ENCODE measurements at regions not wholly inside any gene's neighbourhood (a gene's known extent, or its start where the extent isn't known, plus 50 kb on each side); places are given as distances from the start of the nearest gene placed in this dataset.

- H3K4me3 Mint-ChIP-seq = no peak overlapping the region
- H3K27me3 Mint-ChIP-seq = no peaks in the 10 kb centered on the region
- no peak for TF ChIP-seq CTCF (IDR thresholded peaks at IDR 0.05)
- ATAC-seq (ENCODE audit: poor library complexity) = no peak
- no peak overlapping the region for H3K27ac Mint-ChIP-seq
- H3K27me3 ChIP-seq (ENCODE audit: control insufficient read depth in 1 of 2, insufficient read depth in 2 of 2, low read length in 2 of 2) = no peaks in the 10 kb centered on the region
- CTCF ChIA-PET = no interaction called here
- H3K9me3 ChIP-seq (ENCODE audit: control insufficient read depth in 1 of 2, insufficient read depth in 1 of 2, low read length in 2 of 2) = no peaks in the 10 kb centered on the region
- POLR2A ChIA-PET = no interaction called here
- no peaks in the 10 kb centered on the region for H3K4me1 Mint-ChIP-seq (ENCODE audit: low read depth)
- DNase-seq = no peak
- H3K9me3 Mint-ChIP-seq = peaks cover 6% of the 10 kb centered on the region
- no peaks in the 10 kb centered on the region for H3K4me1 ChIP-seq (ENCODE audit: insufficient read depth, low read length)
- intact Hi-C loops (cut with DNase I, micrococcal nuclease) = no loop called here
- no peaks in the 10 kb centered on the region for H3K36me3 Mint-ChIP-seq (ENCODE audit: low read depth)
- H3K27ac ChIP-seq (ENCODE audit: low read depth in 1 of 2, low read length in 2 of 2) = no peak overlapping the region
- no peak overlapping the region for H3K4me3 ChIP-seq (ENCODE audit: low read length)
- no peaks in the 10 kb centered on the region for H3K36me3 ChIP-seq (ENCODE audit: insufficient read depth, low read length)
Measured at GRCh38 chr9:26561928-26562327, 330.7 kb downstream of the CAAP1 start.

DNA sequence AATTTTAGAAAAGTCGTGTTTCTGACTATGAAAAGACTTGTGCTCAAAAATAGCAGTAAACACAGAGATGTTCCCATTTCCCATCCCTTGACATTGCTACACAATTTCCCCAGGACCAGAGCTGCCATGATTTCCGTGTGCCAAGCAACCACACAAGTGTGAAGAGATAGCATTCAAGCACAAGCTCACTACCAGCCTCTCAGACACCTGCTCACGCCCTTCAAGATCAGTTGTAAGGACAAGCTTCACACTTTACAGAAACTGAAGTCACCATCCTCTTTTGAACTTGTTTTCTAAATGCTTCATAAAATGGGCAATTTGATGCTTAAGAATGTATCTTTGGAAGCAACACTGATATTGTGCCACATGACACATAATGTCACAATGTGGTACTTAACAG, 333.1 kb downstream of the CAAP1 start:
- no peak overlapping the region for H3K27ac Mint-ChIP-seq
- H3K27me3 Mint-ChIP-seq = no peaks in the 10 kb centered on the region
- Histone ChIP-seq H3K27ac (ENCODE audit: low read depth in 1 of 2, low read length in 2 of 2) (no peak overlapping the region), H3K9me3 (ENCODE audit: control insufficient read depth in 1 of 2, insufficient read depth in 1 of 2, low read length in 2 of 2) (no peaks in the 10 kb centered on the region), H3K4me1 (ENCODE audit: insufficient read depth, low read length) (no peaks in the 10 kb centered on the region), H3K36me3 (ENCODE audit: insufficient read depth, low read length) (no peaks in the 10 kb centered on the region), H3K27me3 (ENCODE audit: control insufficient read depth in 1 of 2, insufficient read depth in 2 of 2, low read length in 2 of 2) (no peaks in the 10 kb centered on the region), H3K4me3 (ENCODE audit: low read length) (no peak overlapping the region)
- no peaks in the 10 kb centered on the region for H3K36me3 Mint-ChIP-seq (ENCODE audit: low read depth)
- POLR2A ChIA-PET = no interaction called here
- no peak for DNase-seq
- no peak for ATAC-seq (ENCODE audit: poor library complexity)
- no peak overlapping the region for H3K4me3 Mint-ChIP-seq
- CTCF ChIA-PET = no interaction called here
- peaks cover 16% of the 10 kb centered on the region for H3K9me3 Mint-ChIP-seq
- no peaks in the 10 kb centered on the region for H3K4me1 Mint-ChIP-seq (ENCODE audit: low read depth)
- TF ChIP-seq CTCF (IDR thresholded peaks at IDR 0.05) = no peak
- intact Hi-C loops (cut with DNase I, micrococcal nuclease) = no loop called here

- H3K27ac ChIP-seq (ENCODE audit: low read depth in 1 of 2, low read length in 2 of 2) = no peak overlapping the region
- H3K27me3 ChIP-seq (ENCODE audit: control insufficient read depth in 1 of 2, insufficient read depth in 2 of 2, low read length in 2 of 2) = no peaks in the 10 kb centered on the region
- no peak overlapping the region for H3K4me3 ChIP-seq (ENCODE audit: low read length)
- intact Hi-C loops (cut with DNase I, micrococcal nuclease) = no loop called here
- no peaks in the 10 kb centered on the region for H3K27me3 Mint-ChIP-seq
- no peaks in the 10 kb centered on the region for H3K36me3 ChIP-seq (ENCODE audit: insufficient read depth, low read length)
- H3K4me3 Mint-ChIP-seq = no peak overlapping the region
- no peak overlapping the region for H3K27ac Mint-ChIP-seq
- no peaks in the 10 kb centered on the region for H3K36me3 Mint-ChIP-seq (ENCODE audit: low read depth)
- CTCF ChIA-PET = no interaction called here
- H3K9me3 Mint-ChIP-seq = peaks cover 20% of the 10 kb centered on the region
- H3K4me1 Mint-ChIP-seq (ENCODE audit: low read depth) = no peaks in the 10 kb centered on the region
- ATAC-seq (ENCODE audit: poor library complexity) (no peak), DNase-seq (no peak)
- H3K9me3 ChIP-seq (ENCODE audit: control insufficient read depth in 1 of 2, insufficient read depth in 1 of 2, low read length in 2 of 2) = no peaks in the 10 kb centered on the region
- POLR2A ChIA-PET = no interaction called here
- no peak for TF ChIP-seq CTCF (IDR thresholded peaks at IDR 0.05)
- no peaks in the 10 kb centered on the region for H3K4me1 ChIP-seq (ENCODE audit: insufficient read depth, low read length)
Measured at GRCh38 chr9:26551971-26552370, 340.6 kb downstream of the CAAP1 start.

Data from CD4-positive, alpha-beta T cell (primary cell).